DND-41 (cell line): ENCODE measurements at regions not wholly inside any gene's neighbourhood (a gene's known extent, or its start where the extent isn't known, plus 50 kb on each side); places are given as distances from the start of the nearest gene placed in this dataset.

Source experiments
- CTCF ChIP-seq: IDR thresholded peaks from 2 replicates; pipeline ENCODE4 v1.5.1; 2012; ENCODE audit warnings: borderline replicate concordance, low read length, moderate library complexity, mild to moderate bottlenecking; ENCODE audit not compliant: poor library complexity, severe bottlenecking; ENCODE audit errors: extremely low read depth
- EZH2 ChIP-seq: IDR thresholded peaks from 3 replicates; pipeline ENCODE4 v1.6.1; 2012; ENCODE audit warnings: borderline replicate concordance, low read depth, mild to moderate bottlenecking, moderate library complexity, low read length, inconsistent platforms; ENCODE audit not compliant: severe bottlenecking

GRCh38 chr6:129965096-129965495 lies 53.3 kb upstream of the L3MBTL3 start:
- TF ChIP-seq CTCF (no peak), EZH2 (no peak)
